Sigmoid colon (tissue), 3 donors: ENCODE measurements at regions not wholly inside any gene's neighbourhood (a gene's known extent, or its start where the extent isn't known, plus 50 kb on each side); places are given as distances from the start of the nearest gene placed in this dataset.

Experiments
- POLR2A ChIP-seq, 2 donors: fragments of 450-650 bp; IDR thresholded peaks; one replicate each; pipeline ENCODE4 v1.6.1; 2016; ENCODE audit warnings: antibody characterized with exemption in 2 of 2, mild to moderate bottlenecking in 2 of 2, moderate library complexity in 2 of 2
- TF ChIP-seq, protein P1 (sequence below), 4 experiments: fragments of 450-650 bp in 3 of 4; fragments of 200-600 bp in 1 of 4; IDR thresholded peaks; one replicate each; pipeline ENCODE4 v1.5.1; 2016 to 2019; ENCODE audit warnings: antibody characterized with exemption in 4 of 4, mild to moderate bottlenecking in 3 of 4, moderate library complexity in 2 of 4

DNA sequence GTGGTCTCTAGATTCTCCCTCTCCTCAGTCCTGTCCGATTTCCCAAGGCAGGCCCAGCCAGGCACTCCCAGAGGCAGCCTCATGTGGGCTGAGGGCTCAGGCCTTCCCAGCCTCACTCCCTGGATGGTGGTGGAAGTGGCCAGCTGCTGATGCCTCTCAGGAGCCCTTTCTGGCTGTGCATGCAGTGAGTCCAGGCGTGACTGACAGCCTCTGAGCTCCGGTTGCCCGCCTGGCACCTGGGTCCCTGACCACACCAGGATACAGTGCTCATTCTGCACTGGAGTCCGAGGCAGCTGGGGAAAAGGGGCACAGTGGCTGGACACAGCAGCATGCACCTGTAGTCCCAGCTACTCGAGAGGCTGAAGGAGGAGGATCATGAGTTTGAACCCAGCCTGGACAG, 132.6 kb downstream of the CUL2 start:
- no peak for TF ChIP-seq POLR2A (IDR thresholded peaks at IDR 0.05)
- TF ChIP-seq, protein P1, sequence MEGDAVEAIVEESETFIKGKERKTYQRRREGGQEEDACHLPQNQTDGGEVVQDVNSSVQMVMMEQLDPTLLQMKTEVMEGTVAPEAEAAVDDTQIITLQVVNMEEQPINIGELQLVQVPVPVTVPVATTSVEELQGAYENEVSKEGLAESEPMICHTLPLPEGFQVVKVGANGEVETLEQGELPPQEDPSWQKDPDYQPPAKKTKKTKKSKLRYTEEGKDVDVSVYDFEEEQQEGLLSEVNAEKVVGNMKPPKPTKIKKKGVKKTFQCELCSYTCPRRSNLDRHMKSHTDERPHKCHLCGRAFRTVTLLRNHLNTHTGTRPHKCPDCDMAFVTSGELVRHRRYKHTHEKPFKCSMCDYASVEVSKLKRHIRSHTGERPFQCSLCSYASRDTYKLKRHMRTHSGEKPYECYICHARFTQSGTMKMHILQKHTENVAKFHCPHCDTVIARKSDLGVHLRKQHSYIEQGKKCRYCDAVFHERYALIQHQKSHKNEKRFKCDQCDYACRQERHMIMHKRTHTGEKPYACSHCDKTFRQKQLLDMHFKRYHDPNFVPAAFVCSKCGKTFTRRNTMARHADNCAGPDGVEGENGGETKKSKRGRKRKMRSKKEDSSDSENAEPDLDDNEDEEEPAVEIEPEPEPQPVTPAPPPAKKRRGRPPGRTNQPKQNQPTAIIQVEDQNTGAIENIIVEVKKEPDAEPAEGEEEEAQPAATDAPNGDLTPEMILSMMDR (IDR thresholded peaks at IDR 0.05) = no peak
